ENCODE measurements at regions not wholly inside any gene's neighbourhood (a gene's known extent, or its start where the extent isn't known, plus 50 kb on each side); places are given as distances from the start of the nearest gene placed in this dataset.

GRCh38 chr6:111984516-111985201 lies 69.2 kb upstream of the CCN6 start:
- FAIRE-seq = no peak
- DNase-seq (ENCODE audit: low spot score) = no peak

DNA sequence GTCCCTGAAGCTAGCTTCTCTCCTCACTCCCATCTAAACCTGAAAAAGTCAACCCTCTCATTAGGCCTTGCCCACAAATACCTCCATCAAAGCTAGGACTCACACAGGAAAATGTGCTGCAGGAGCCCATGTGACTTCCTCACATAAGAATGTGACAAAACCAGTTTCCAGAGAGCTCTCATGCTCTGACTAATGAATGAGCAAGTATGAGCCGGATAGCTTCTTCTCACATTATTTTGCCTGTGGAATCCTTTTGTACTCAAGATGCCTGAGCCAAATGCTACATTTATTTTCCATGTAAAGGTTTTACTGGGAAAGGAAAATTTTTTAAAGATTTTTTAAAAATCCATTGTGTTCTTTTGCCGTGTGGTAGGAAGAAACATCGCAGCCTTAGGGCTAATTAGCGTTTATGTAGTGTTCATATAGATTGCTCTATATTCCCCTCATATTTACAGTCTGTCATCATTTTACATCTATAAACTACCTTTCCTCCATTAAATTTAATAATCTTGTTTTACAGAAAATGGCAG lies 68.6 kb upstream of the CCN6 start:
- DNase-seq (ENCODE audit: low spot score) = peak; percentile 27
- no peak for FAIRE-seq

- DNase-seq (ENCODE audit: low spot score) = no peak
- no peak for FAIRE-seq
These were observed 67.3 kb upstream of the CCN6 start for GRCh38 chr6:111986651-111987050.

- DNase-seq (ENCODE audit: low spot score) (no peak), FAIRE-seq (no peak)
These were observed 66.6 kb upstream of the CCN6 start for GRCh38 chr6:111987295-111987694.

- no peak for FAIRE-seq
- no peak for DNase-seq (ENCODE audit: low spot score)
These were observed 65.0 kb upstream of the CCN6 start for GRCh38 chr6:111988926-111989325.

GRCh38 chr6:111989743-111990142 lies 64.2 kb upstream of the CCN6 start:
- FAIRE-seq (no peak), DNase-seq (ENCODE audit: low spot score) (no peak)

GRCh38 chr6:111990214-111990613 lies 63.7 kb upstream of the CCN6 start:
- FAIRE-seq (no peak), DNase-seq (ENCODE audit: low spot score) (no peak)

DNA sequence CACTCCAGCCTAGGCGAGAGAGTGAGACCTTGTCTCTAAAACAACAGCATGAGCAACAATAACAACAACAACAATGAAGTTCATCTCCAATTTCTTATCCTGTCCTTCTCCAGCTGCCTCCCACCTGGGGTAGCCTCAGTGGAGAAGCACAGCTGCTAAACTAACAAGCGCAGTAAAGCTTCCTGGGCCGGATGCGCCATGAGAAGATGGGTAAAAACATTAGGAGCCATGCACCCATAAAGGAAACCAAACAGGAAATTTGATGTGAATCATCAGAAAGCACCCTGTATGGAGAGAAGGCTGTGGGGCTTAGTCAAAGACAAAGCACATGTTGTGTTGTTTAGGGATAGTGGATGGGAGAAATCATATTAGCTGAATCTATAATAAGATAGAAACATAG lies 61.1 kb upstream of the CCN6 start:
- DNase-seq (ENCODE audit: low spot score) = no peak

GRCh38 chr6:111993342-111993741 lies 60.6 kb upstream of the CCN6 start:
- no peak for FAIRE-seq
- no peak for DNase-seq (ENCODE audit: low spot score)

More for the DNA sequence above, 61.1 kb upstream of the CCN6 start:
- FAIRE-seq = no peak

DNA sequence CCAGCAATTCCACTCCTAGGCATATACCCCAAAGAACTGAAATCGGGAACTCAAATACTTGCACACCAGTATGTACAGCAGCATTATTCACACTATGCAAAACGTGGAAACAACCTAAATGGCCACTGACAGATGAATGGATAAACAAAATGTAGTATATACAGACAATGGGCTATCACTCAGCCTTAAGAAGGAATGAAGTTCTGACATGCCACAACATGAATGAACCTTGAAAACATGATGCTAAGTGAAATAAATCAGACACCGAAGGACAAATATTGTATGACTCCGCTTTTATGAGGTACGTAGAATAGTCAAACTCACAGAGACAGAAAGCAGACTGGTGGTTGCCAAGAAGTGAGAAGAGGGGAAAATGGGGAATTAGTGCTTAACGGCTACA lies 59.1 kb upstream of the CCN6 start:
- no peak for FAIRE-seq

DNA sequence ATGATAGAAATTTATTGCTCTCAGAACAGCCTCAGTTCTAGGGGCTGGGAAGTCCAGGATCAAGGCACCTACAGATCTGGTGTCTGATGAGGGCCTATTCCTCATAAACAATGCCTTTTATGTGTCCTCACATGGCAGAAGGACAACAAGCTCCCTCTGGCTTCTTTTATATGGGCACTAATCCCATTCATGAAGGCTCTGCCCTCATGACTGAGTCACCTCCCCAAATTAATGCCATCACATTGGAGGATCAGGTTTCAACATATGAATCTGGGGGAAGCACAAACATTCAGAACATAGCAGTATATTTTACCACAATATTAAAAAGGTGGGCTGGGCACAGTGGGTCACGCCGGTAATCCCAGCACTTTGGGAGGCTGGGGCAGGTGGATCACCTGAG lies 58.5 kb upstream of the CCN6 start:
- no peak for FAIRE-seq
- no peak for DNase-seq (ENCODE audit: low spot score)

More for the DNA sequence above, 59.1 kb upstream of the CCN6 start:
- no peak for DNase-seq (ENCODE audit: low spot score)

DNA sequence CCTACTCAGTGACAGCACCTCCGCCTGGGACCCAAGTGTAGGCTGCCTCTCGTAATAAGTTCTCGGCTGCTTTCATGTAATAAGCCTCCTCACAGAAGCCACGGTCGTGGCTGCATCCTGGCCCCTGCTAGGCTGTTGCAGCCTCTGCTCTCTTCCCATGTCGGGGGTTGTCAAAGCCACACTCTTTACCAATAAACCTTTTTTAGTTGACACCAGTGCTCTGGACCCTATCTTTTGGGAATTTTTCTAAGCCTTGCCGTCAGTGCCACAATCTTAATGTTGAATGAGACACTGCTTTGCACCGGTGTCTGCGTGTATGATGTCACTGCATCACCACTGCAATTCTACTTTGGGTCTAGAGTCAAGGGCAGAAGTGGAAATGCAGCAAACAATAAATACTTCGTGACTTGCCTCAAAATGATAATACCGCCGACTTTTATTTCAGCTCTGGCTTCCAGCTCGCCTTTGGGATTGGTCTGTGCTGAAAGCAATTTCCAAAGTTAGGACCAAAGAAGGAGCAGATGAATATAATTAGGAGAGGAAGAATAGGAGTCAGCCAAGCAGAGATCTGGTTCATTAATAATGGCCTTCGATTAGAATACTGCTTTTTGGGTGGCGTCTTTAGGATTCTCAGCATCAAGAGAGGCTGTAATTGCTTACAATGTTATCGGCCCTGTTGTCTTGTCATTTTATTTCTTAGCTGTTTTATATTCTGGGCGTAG lies 57.6 kb upstream of the CCN6 start:
- FAIRE-seq = no peak
- no peak for DNase-seq (ENCODE audit: low spot score)

DNA sequence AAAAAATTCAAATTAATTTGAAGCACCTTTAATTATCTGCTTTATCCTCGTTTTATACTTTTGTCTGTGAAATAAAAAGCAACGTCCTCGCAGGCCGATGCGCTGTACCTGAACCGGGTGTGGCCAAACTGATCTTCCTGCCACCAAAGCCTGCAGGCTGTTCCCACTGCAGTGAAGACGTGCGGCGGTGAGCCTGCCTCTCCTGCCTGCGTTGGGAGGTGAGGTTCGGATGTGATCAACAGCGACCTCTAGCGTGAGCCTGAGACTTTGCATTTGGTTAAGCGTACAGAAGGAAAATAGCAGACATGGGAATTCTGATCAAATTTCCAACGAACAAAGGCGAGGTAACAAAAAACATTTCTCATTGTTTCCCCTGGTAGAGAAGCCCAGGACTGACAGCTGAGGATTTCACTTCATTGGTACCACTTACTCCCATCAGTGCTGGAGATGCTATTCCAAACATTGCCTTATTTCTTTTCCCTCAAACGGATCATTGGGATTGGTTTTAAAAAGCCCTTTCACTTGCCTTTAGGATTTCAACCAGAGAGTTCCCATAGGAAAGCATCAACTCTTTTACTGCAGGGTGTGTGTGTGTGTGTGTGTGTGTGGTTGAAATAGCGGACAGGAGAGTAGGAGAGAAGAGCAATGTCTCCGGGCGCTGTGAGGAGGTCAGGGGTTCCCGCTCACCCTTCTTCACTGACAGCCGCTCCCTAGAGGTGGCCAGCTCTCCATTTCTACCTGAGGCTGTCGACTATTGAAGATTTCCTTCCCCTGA lies 56.6 kb upstream of the CCN6 start:
- DNase-seq (ENCODE audit: low spot score) = peak; percentile 68
- no peak for FAIRE-seq

DNA sequence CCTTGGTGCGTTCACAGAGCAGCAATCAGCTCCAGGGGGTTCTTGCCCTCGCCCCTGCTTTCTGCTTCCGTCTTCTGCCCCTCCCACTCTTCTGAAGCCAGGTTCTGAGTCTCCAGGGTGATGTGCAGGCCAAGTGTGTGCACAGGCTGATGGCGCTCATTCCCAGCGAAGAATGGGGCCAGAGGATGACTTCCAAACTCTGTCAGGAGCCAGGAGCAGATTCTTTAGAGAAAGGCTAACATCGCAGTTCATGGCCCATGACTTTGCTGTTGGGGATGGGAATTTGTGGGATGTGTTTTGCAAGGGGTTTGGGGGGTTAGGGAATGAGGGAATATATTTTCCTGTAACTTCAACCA lies 56.1 kb upstream of the CCN6 start:
- FAIRE-seq (no peak), DNase-seq (ENCODE audit: low spot score) (no peak)

GRCh38 chr6:112002307-112002706 lies 51.6 kb upstream of the CCN6 start:
- DNase-seq (ENCODE audit: low spot score) (no peak), FAIRE-seq (no peak)

All from urothelium cell line (cell line).